HepG2 (cell line): ENCODE measurements at regions not wholly inside any gene's neighbourhood (a gene's known extent, or its start where the extent isn't known, plus 50 kb on each side); places are given as distances from the start of the nearest gene placed in this dataset.

Source experiments
- ATAC-seq: fragments of 200-7000 bp; cut with Tn5 transposase; 3 replicates; pipeline ENCODE4 v1.9.1; 2020; ENCODE audit warnings: mild to moderate bottlenecking, moderate library complexity
- BruUV-seq: library from RNA; stranded (reverse); fragments of 400-500 nt; replicated peaks from 2 replicates; lab custom pipeline; 2021; lab: Mats Ljungman, UMichigan
- CTCF ChIA-PET: fragments of 300-600 bp; formaldehyde crosslinking; extraction: SDS; loops from one replicate; lab custom pipeline; 2021; ENCODE audit warnings: low total read pairs, inconsistent platforms, low intra/inter-chr PET ratio; lab: Yijun Ruan, JAX
- POLR2A ChIA-PET: fragments of 350-600 bp; sonication (Branson Sonifier 250); formaldehyde crosslinking; loops from one replicate; lab custom pipeline; 2020; ENCODE audit warnings: antibody characterized with exemption, inconsistent platforms; lab: Yijun Ruan, JAX
- DNase-seq: peaks from one replicate; pipeline ENCODE4 v3.0.0-alpha.2; 2015; ENCODE audit warnings: low spot score
- FAIRE-seq: peaks from 3 replicates; lab custom pipeline; 2011; peaks lifted over from hg19 to GRCh38; lab: Jason Lieb, UNC
- H2AFZ ChIP-seq: one replicate; pipeline ENCODE4 v1.6.1; 2011; ENCODE audit warnings: low read length, inconsistent platforms
- H3K27ac ChIP-seq: fragments of 300-600 bp; 3 replicates; pipeline ENCODE4 v1.8.0; 2011; ENCODE audit warnings: mixed run types, mild to moderate bottlenecking, mixed read lengths, low read length, inconsistent platforms; ENCODE audit not compliant: insufficient read depth; ENCODE audit errors: extremely low read length
- H3K27me3 ChIP-seq, 2 experiments: fragments of 200-600 bp in 1 of 2; 2 replicates in 1 of 2; 3 replicates in 1 of 2; pipeline versions ENCODE4 v1.6.0 to v1.8.0; 2011; ENCODE audit warnings: low read length in 2 of 2, mild to moderate bottlenecking in 2 of 2, moderate library complexity in 2 of 2, inconsistent platforms in 1 of 2; ENCODE audit not compliant: insufficient read depth in 2 of 2, control insufficient read depth in 1 of 2
- H3K36me3 ChIP-seq, 2 experiments: fragments of 200-600 bp in 1 of 2; replicated peaks in 1 of 2; 2 replicates in 1 of 2; 3 replicates in 1 of 2; pipeline versions ENCODE4 v1.5.1 to v1.8.0; 2011; ENCODE audit warnings: low read length in 2 of 2, inconsistent platforms in 1 of 2; ENCODE audit not compliant: insufficient read depth in 2 of 2, control insufficient read depth in 1 of 2
- H3K4me1 ChIP-seq: 2 replicates; pipeline ENCODE4 v1.5.1; 2012; ENCODE audit warnings: low read length, inconsistent platforms; ENCODE audit not compliant: insufficient read depth
- H3K4me2 ChIP-seq: 2 replicates; pipeline ENCODE4 v1.6.0; 2011; ENCODE audit warnings: low read depth, low read length, inconsistent platforms
- H3K4me3 ChIP-seq, 3 experiments: fragments of 200-600 bp in 1 of 3; sonication (generic), shearing (Covaris generic) in 1 of 3; replicated peaks in 1 of 3; 2 replicates each; pipeline ENCODE4 v1.5.1; 2011 to 2016; ENCODE audit warnings: low read length in 3 of 3, inconsistent platforms in 2 of 3, low read depth in 2 of 3, mild to moderate bottlenecking in 2 of 3, control low read depth in 1 of 3, mixed read lengths in 1 of 3; ENCODE audit not compliant: insufficient read depth in 1 of 3
- H3K79me2 ChIP-seq: one replicate; pipeline ENCODE4 v1.6.1; 2011; ENCODE audit warnings: low read length, inconsistent platforms; ENCODE audit not compliant: insufficient read depth
- H3K9ac ChIP-seq: 2 replicates; pipeline ENCODE4 v1.6.0; 2011; ENCODE audit warnings: mild to moderate bottlenecking, low read depth, low read length, inconsistent platforms; ENCODE audit not compliant: insufficient read depth
- H3K9me3 ChIP-seq: 2 replicates; pipeline ENCODE4 v1.5.1; 2012; ENCODE audit warnings: mild to moderate bottlenecking, low read length
- H4K20me1 ChIP-seq: 2 replicates; pipeline ENCODE4 v1.6.0; 2011; ENCODE audit warnings: inconsistent platforms, mild to moderate bottlenecking, low read length, moderate library complexity; ENCODE audit not compliant: insufficient read depth
- GFI1 ChIP-seq: sonication (generic); formaldehyde crosslinking; IDR thresholded peaks from 2 replicates; pipeline ENCODE4 v1.5.0; 2020; ENCODE audit warnings: missing genetic modification reagents, mild to moderate bottlenecking, borderline replicate concordance
- MTA1 ChIP-seq: sonication (generic); formaldehyde crosslinking; IDR thresholded peaks from 2 replicates; pipeline ENCODE4 v1.4.0; 2020; ENCODE audit warnings: missing genetic modification reagents, mild to moderate bottlenecking, borderline replicate concordance
- MXI1 ChIP-seq: IDR thresholded peaks from 3 replicates; pipeline ENCODE4 v1.6.1; 2012; ENCODE audit warnings: low read depth, low read length, inconsistent platforms, borderline replicate concordance
- RORA ChIP-seq: sonication (generic); formaldehyde crosslinking; IDR thresholded peaks from 2 replicates; pipeline ENCODE4 v1.5.0; 2020; ENCODE audit warnings: mild to moderate bottlenecking, missing genetic modification reagents, moderate library complexity
- UBTF ChIP-seq: sonication (generic); formaldehyde crosslinking; IDR thresholded peaks from 2 replicates; pipeline ENCODE4 v1.4.0; 2020; ENCODE audit warnings: mild to moderate bottlenecking, missing genetic modification reagents
- ZFAT ChIP-seq: sonication (generic); formaldehyde crosslinking; conservative IDR thresholded peaks from 2 replicates; pipeline ENCODE4 v1.8.1; 2023; ENCODE audit warnings: missing genetic modification reagents, inconsistent platforms
- ZNF367 ChIP-seq: sonication (generic); formaldehyde crosslinking; IDR thresholded peaks from 2 replicates; pipeline ENCODE4 v1.4.0; 2020; ENCODE audit warnings: missing genetic modification reagents, borderline replicate concordance
- ZNF839 ChIP-seq: sonication (generic); formaldehyde crosslinking; IDR thresholded peaks from 2 replicates; pipeline ENCODE4 v1.4.0; 2020; ENCODE audit warnings: missing genetic modification reagents, mild to moderate bottlenecking, borderline replicate concordance
- WGBS: methylation state at CpG from one replicate; pipeline ENCODE4 v1.1.6; 2017; ENCODE audit warnings: low lambda C conversion rate; 5-methylcytosine and 5-hydroxymethylcytosine counted together
- in situ Hi-C: cut with HindIII; loops from 2 replicates; pipeline ENCODE4 v1.10.0; 2017; ENCODE audit warnings: low pct_unique_long_range_greater_than_20kb; ENCODE audit not compliant: extremely low pct_ligation_motif_present
- intact Hi-C: fragments of 100-400 bp; cut with micrococcal nuclease; formaldehyde crosslinking; loops from one replicate; pipeline ENCODE4 v1.10.0; 2022; ENCODE audit not compliant: unreplicated experiment

DNA sequence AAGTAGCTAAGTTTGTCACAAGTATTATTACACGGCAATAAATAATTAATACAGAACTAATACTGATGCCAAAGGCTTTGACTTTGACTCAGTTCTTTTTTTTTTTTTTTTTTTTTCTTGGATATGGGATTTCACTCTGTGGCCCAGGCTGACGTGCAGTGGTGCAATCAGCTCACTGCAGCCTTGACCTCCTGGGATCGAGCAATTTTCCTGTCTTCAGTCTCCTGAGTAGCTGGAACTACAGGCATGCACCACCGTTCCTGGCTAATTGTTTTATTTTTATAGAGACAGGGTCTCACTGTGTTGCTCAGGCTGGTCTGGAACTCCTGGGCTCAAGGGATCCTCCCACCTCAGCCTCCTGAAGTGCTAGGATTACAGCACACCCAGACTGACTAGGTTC is 284.5 kb downstream of the SS18 start:
- CTCF ChIA-PET = no interaction called here
- no peak for FAIRE-seq

DNA sequence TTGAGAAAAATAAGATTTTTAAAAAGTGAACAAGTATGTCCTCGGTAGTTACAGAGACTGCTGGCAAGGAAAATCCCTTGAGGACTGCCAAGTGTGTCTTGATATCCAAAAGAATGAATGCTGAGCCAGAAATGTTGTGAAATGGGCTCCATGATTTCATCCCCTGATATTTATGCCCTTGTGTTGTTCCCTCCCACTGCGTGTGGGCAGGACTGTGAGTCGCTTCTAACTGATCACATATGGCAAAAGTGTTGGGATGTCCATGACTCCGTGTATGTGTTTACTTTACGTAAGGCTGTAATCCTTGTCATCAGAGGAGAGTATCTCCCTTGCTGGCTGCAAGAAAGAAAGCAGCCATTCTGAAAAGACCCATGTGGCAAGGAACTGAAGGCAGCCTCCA is 285.1 kb downstream of the SS18 start:
- intact Hi-C loops (no loop called here), in situ Hi-C loops (no loop called here)
- H3K4me1 ChIP-seq = no peaks in the 10 kb centered on the region
- H3K79me2 ChIP-seq = no peaks in the 10 kb centered on the region
- POLR2A ChIA-PET = no interaction called here
- 27% methylated on average over 5 of the region's 5 CpGs for WGBS
- CTCF ChIA-PET = no interaction called here
- no peaks in the 10 kb centered on the region for H3K27me3 ChIP-seq
- DNase-seq (no peak), FAIRE-seq (no peak), ATAC-seq (no peak)
- no peaks in the 10 kb centered on the region for H3K36me3 ChIP-seq
- no peak overlapping the region for H3K4me3 ChIP-seq
- H2AFZ ChIP-seq = no peak overlapping the region
- no peak for TF ChIP-seq ZNF839 (CRISPR knock-in tag)
- TF ChIP-seq MTA1 (CRISPR knock-in tag) = no peak
- no peak for TF ChIP-seq RORA
- no peak for TF ChIP-seq ZFAT (CRISPR knock-in tag)
- H3K4me2 ChIP-seq = no peak overlapping the region
- no peaks in the 10 kb centered on the region for H3K9me3 ChIP-seq
- H3K9ac ChIP-seq = no peak overlapping the region
- no peaks in the 10 kb centered on the region for H4K20me1 ChIP-seq
- no TSS peak for BruUV-seq
- H3K27ac ChIP-seq = no peak overlapping the region

More for the DNA sequence above, 284.5 kb downstream of the SS18 start:
- Histone ChIP-seq H2AFZ (no peak overlapping the region), H3K4me2 (no peak overlapping the region), H3K27me3 (no peaks in the 10 kb centered on the region), H3K9me3 (no peaks in the 10 kb centered on the region), H3K4me1 (no peaks in the 10 kb centered on the region), H4K20me1 (no peaks in the 10 kb centered on the region), H3K79me2 (no peaks in the 10 kb centered on the region), H3K9ac (no peak overlapping the region)
- intact Hi-C loops (no loop called here), in situ Hi-C loops (no loop called here)
- no peak for ATAC-seq
- no TSS peak for BruUV-seq
- TF ChIP-seq GFI1 (no peak), UBTF (no peak), ZNF367 (CRISPR knock-in tag) (no peak), MXI1 (no peak)
- TF ChIP-seq, all 625 proteins: peak for 0
- under 1% methylated on average over 4 of the region's 4 CpGs for WGBS
- Histone ChIP-seq H3K36me3 (no peaks in the 10 kb centered on the region), H3K4me3 (no peak overlapping the region), H3K27ac (no peak overlapping the region)
- DNase-seq = no peak
- POLR2A ChIA-PET = no interaction called here
